Limb (tissue), 2 donors: ENCODE measurements at regions not wholly inside any gene's neighbourhood (a gene's known extent, or its start where the extent isn't known, plus 50 kb on each side); places are given as distances from the start of the nearest gene placed in this dataset.
"Not testable (repeated sequence)": the region's sequence is repeated elsewhere in the genome, so short reads cannot be mapped to it uniquely, and the experiment has no call there.

ENCODE experiments used
- DNase-seq, 2 donors: peaks; one replicate each; pipeline ENCODE4 v3.0.0-alpha.2; 2016; ENCODE audit errors: extremely low spot score in 2 of 2

- DNase-seq = not testable (repeated sequence)
Measured at GRCh38 chr7:32688092-32688491, 192.8 kb downstream of the AVL9 start.

- DNase-seq = no peak
Measured at GRCh38 chr7:32681174-32681518, 185.9 kb downstream of the AVL9 start.

- no peak for DNase-seq
Measured at GRCh38 chr7:32680259-32681173, 185.2 kb downstream of the AVL9 start.

GRCh38 chr7:32679192-32679591, 183.9 kb downstream of the AVL9 start:
- DNase-seq = no peak

GRCh38 chr7:32677593-32677992, 182.3 kb downstream of the AVL9 start:
- no peak for DNase-seq

- no peak for DNase-seq
Measured at GRCh38 chr7:32676249-32676941, 181.1 kb downstream of the AVL9 start.

GRCh38 chr7:32673275-32673983, 178.1 kb downstream of the AVL9 start:
- DNase-seq = no peak

GRCh38 chr7:32670110-32671025, 175.1 kb downstream of the AVL9 start:
- no peak for DNase-seq

- not testable (repeated sequence) for DNase-seq
Measured at GRCh38 chr7:32669173-32669870, 174.0 kb downstream of the AVL9 start.

GRCh38 chr7:32668387-32669097, 173.3 kb downstream of the AVL9 start:
- not testable (repeated sequence) for DNase-seq

- not testable (repeated sequence) for DNase-seq
Measured at GRCh38 chr7:32667586-32667985, 172.3 kb downstream of the AVL9 start.

- not testable (repeated sequence) for DNase-seq
Measured at GRCh38 chr7:32663805-32664211, 168.5 kb downstream of the AVL9 start.

- not testable (repeated sequence) for DNase-seq
Measured at GRCh38 chr7:32662509-32662908, 167.2 kb downstream of the AVL9 start.

GRCh38 chr7:32661929-32662328, 166.6 kb downstream of the AVL9 start:
- DNase-seq = no peak

GRCh38 chr7:32661501-32661900, 166.2 kb downstream of the AVL9 start:
- DNase-seq = no peak

- no peak for DNase-seq
Measured at GRCh38 chr7:32660936-32661335, 165.6 kb downstream of the AVL9 start.

- no peak for DNase-seq
Measured at GRCh38 chr7:32659853-32660252, 164.6 kb downstream of the AVL9 start.

GRCh38 chr7:32658467-32658869, 163.2 kb downstream of the AVL9 start:
- no peak for DNase-seq

GRCh38 chr7:32658034-32658433, 162.7 kb downstream of the AVL9 start:
- no peak for DNase-seq

GRCh38 chr7:32654549-32654948, 159.3 kb downstream of the AVL9 start:
- DNase-seq = not testable (repeated sequence)
